HCT116 (cell line): ENCODE measurements at regions not wholly inside any gene's neighbourhood (a gene's known extent, or its start where the extent isn't known, plus 50 kb on each side); places are given as distances from the start of the nearest gene placed in this dataset.

Experiments used
- MAX ChIP-seq: IDR thresholded peaks from 2 replicates; pipeline ENCODE4 v1.6.1; 2012
- POLR2A ChIP-seq: IDR thresholded peaks from 2 replicates; pipeline ENCODE4 v1.7.0; 2011; ENCODE audit warnings: borderline replicate concordance; ENCODE audit not compliant: insufficient read depth, insufficient read length; ENCODE audit errors: extremely low read depth
- POLR2AphosphoS5 ChIP-seq: IDR thresholded peaks from 2 replicates; pipeline ENCODE4 v1.6.1; 2011; ENCODE audit warnings: mild to moderate bottlenecking, low read depth, low read length, moderate library complexity
- RAD21 ChIP-seq: IDR thresholded peaks from 2 replicates; pipeline ENCODE4 v1.6.1; 2012; ENCODE audit warnings: low read depth, mild to moderate bottlenecking
- REST ChIP-seq: IDR thresholded peaks from 2 replicates; pipeline ENCODE4 v1.6.1; 2012; ENCODE audit warnings: low read depth
- ZBTB33 ChIP-seq: IDR thresholded peaks from 2 replicates; pipeline ENCODE4 v1.6.1; 2011; ENCODE audit warnings: mild to moderate bottlenecking, low read length, moderate library complexity; ENCODE audit not compliant: insufficient replicate concordance; ENCODE audit errors: extremely low read depth
- TF ChIP-seq, protein P1 (sequence below), 3 experiments: fragments of 200-600 bp in 1 of 3; sonication (generic) in 1 of 3; IDR thresholded peaks in 2 of 3; conservative IDR thresholded peaks in 1 of 3; 2 replicates each; pipeline ENCODE4 v1.5.1; 2012 to 2017; ENCODE audit warnings: low read depth in 2 of 3, low read length in 2 of 3, antibody characterized with exemption in 1 of 3, borderline replicate concordance in 1 of 3, control low read depth in 1 of 3, mild to moderate bottlenecking in 1 of 3, mixed read lengths in 1 of 3, mixed run types in 1 of 3, moderate library complexity in 1 of 3; ENCODE audit not compliant: insufficient read depth in 1 of 3
- TF ChIP-seq, protein P2 (sequence below): IDR thresholded peaks from 2 replicates; pipeline ENCODE4 v1.6.1; 2012

- TF ChIP-seq, protein P1, sequence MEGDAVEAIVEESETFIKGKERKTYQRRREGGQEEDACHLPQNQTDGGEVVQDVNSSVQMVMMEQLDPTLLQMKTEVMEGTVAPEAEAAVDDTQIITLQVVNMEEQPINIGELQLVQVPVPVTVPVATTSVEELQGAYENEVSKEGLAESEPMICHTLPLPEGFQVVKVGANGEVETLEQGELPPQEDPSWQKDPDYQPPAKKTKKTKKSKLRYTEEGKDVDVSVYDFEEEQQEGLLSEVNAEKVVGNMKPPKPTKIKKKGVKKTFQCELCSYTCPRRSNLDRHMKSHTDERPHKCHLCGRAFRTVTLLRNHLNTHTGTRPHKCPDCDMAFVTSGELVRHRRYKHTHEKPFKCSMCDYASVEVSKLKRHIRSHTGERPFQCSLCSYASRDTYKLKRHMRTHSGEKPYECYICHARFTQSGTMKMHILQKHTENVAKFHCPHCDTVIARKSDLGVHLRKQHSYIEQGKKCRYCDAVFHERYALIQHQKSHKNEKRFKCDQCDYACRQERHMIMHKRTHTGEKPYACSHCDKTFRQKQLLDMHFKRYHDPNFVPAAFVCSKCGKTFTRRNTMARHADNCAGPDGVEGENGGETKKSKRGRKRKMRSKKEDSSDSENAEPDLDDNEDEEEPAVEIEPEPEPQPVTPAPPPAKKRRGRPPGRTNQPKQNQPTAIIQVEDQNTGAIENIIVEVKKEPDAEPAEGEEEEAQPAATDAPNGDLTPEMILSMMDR (IDR thresholded peaks at IDR 0.05 in 2 of 3, conservative IDR thresholded peaks at IDR 0.05 in 1 of 3; ENCODE audit: borderline replicate concordance in 1 of 3, insufficient read depth in 1 of 3, low read depth in 2 of 3, low read length in 2 of 3), result no peak
- TF ChIP-seq POLR2AphosphoS5 (no peak), RAD21 (no peak), ZBTB33 (no peak), REST (no peak), MAX (no peak), POLR2A (no peak)
- TF ChIP-seq, protein P2, sequence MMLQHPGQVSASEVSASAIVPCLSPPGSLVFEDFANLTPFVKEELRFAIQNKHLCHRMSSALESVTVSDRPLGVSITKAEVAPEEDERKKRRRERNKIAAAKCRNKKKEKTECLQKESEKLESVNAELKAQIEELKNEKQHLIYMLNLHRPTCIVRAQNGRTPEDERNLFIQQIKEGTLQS, result no peak
These were observed 62.5 kb downstream of the SPIN3 start for GRCh38 chrX:56932653-56933339.
